GM12878 (cell line): ENCODE measurements at regions not wholly inside any gene's neighbourhood (a gene's known extent, or its start where the extent isn't known, plus 50 kb on each side); places are given as distances from the start of the nearest gene placed in this dataset.

Experiments
- ATAC-seq: fragments of 200-7000 bp; cut with Tn5 transposase; 3 replicates; pipeline ENCODE4 v1.9.1; 2020; ENCODE audit warnings: mild to moderate bottlenecking, moderate library complexity
- BruUV-seq: library from RNA; stranded (reverse); fragments of 400-500 nt; replicated peaks from 2 replicates; lab custom pipeline; 2021; lab: Mats Ljungman, UMichigan
- CTCF ChIA-PET: fragments of 300-600 bp; sonication (Branson Sonifier 250); formaldehyde crosslinking; extraction: SDS; loops from one replicate; lab custom pipeline; 2021; ENCODE audit warnings: inconsistent platforms; lab: Yijun Ruan, JAX
- POLR2A ChIA-PET: fragments of 350-600 bp; formaldehyde crosslinking; extraction: SDS; loops from one replicate; lab custom pipeline; 2021; ENCODE audit warnings: inconsistent platforms; lab: Charles Lee
- RAD21 ChIA-PET: fragments of 300-600 bp; sonication (Branson Sonifier 250); formaldehyde crosslinking; loops from one replicate; lab custom pipeline; 2023; ENCODE audit warnings: antibody characterized with exemption; ENCODE audit not compliant: unreplicated experiment; lab: Charles Lee
- SMC1A ChIA-PET: fragments of 300-600 bp; sonication (Branson Sonifier 250); formaldehyde crosslinking; loops from one replicate; lab custom pipeline; 2023; ENCODE audit not compliant: unreplicated experiment, uncharacterized antibody; lab: Charles Lee
- DNase-seq: peaks from one replicate; pipeline ENCODE4 v3.0.0-alpha.2; 2011; ENCODE audit warnings: low read depth, low spot score
- FAIRE-seq: peaks from 3 replicates; lab custom pipeline; 2011; peaks lifted over from hg19 to GRCh38; lab: Jason Lieb, UNC
- H2AFZ ChIP-seq: 2 replicates; pipeline ENCODE4 v1.6.0; 2011; ENCODE audit warnings: low read depth, low read length, control low read depth; ENCODE audit not compliant: control insufficient read depth
- H3K27ac ChIP-seq: 2 replicates; pipeline ENCODE4 v1.5.1; 2011; ENCODE audit warnings: control low read depth; ENCODE audit not compliant: control insufficient read depth, insufficient read depth
- H3K27me3 ChIP-seq, 2 experiments: replicated peaks in 1 of 2; 2 replicates each; pipeline versions ENCODE4 v1.6.0 to v1.6.1; 2011; ENCODE audit warnings: low read length in 1 of 2; ENCODE audit not compliant: control insufficient read depth in 2 of 2, insufficient read depth in 2 of 2
- H3K36me3 ChIP-seq, 2 experiments: 2 replicates each; pipeline ENCODE4 v1.5.1; 2011; ENCODE audit warnings: low read length in 1 of 2; ENCODE audit not compliant: control insufficient read depth in 2 of 2, insufficient read depth in 2 of 2
- H3K4me1 ChIP-seq: 2 replicates; pipeline ENCODE4 v1.6.1; 2011; ENCODE audit warnings: mild to moderate bottlenecking, low read length, moderate library complexity, mixed read lengths; ENCODE audit not compliant: control insufficient read depth, insufficient read depth
- H3K4me2 ChIP-seq: 2 replicates; pipeline ENCODE4 v1.6.0; 2011; ENCODE audit warnings: control low read depth; ENCODE audit not compliant: control insufficient read depth, insufficient read depth
- H3K4me3 ChIP-seq: fragments of 200-600 bp; sonication (generic); 2 replicates; pipeline ENCODE4 v1.5.1; 2016
- H3K79me2 ChIP-seq: 2 replicates; pipeline ENCODE4 v1.6.0; 2011; ENCODE audit warnings: low read length; ENCODE audit not compliant: control insufficient read depth, insufficient read depth
- H3K9ac ChIP-seq: 2 replicates; pipeline ENCODE4 v1.8.0; 2011; ENCODE audit warnings: low read length, control low read depth, mixed read lengths; ENCODE audit not compliant: control insufficient read depth, insufficient read depth
- H3K9me3 ChIP-seq: replicated peaks from 3 replicates; pipeline ENCODE4 v1.5.1; 2011; ENCODE audit warnings: mild to moderate bottlenecking, low read length; ENCODE audit not compliant: control insufficient read depth, insufficient read depth
- H4K20me1 ChIP-seq: 2 replicates; pipeline ENCODE4 v1.6.0; 2011; ENCODE audit not compliant: control insufficient read depth, insufficient read depth
- CREB1 ChIP-seq: IDR thresholded peaks from 2 replicates; pipeline ENCODE4 v1.6.1; 2012; ENCODE audit warnings: low read depth, mild to moderate bottlenecking, inconsistent platforms
- GABPA ChIP-seq: IDR thresholded peaks from 2 replicates; pipeline ENCODE4 v1.6.1; 2014; ENCODE audit warnings: antibody characterized with exemption, low read depth, mild to moderate bottlenecking, inconsistent platforms
- IRF5 ChIP-seq: fragments of 450-650 bp; IDR thresholded peaks from 2 replicates; pipeline ENCODE4 v1.6.1; 2017; ENCODE audit warnings: borderline replicate concordance
- KDM1A ChIP-seq: fragments of 200-600 bp; sonication (generic); IDR thresholded peaks from 2 replicates; pipeline ENCODE4 v1.6.1; 2016; ENCODE audit warnings: borderline replicate concordance
- NFYA ChIP-seq: IDR thresholded peaks from 2 replicates; pipeline ENCODE4 v1.6.1; 2011; ENCODE audit warnings: low read depth, mild to moderate bottlenecking, low read length, improper control_type of control experiment, borderline replicate concordance
- PML ChIP-seq: IDR thresholded peaks from 2 replicates; pipeline ENCODE4 v1.6.1; 2012; ENCODE audit warnings: low read length, inconsistent platforms
- ZBTB33 ChIP-seq: fragments of 450-650 bp; IDR thresholded peaks from 2 replicates; pipeline ENCODE4 v1.6.1; 2017; ENCODE audit warnings: mild to moderate bottlenecking
- WGBS: methylation state at CpG from one replicate; pipeline ENCODE4 v1.1.6; 2016; ENCODE audit warnings: low lambda C conversion rate; ENCODE audit not compliant: insufficient replicate concordance, insufficient coverage; ENCODE audit errors: missing lambda C conversion rate; 5-methylcytosine and 5-hydroxymethylcytosine counted together
- in situ Hi-C: fragments of 300-500 bp; cut with MboI; formaldehyde crosslinking; loops from 9 replicates; pipeline ENCODE4 v1.14.3; 2018; ENCODE audit warnings: mixed read lengths
- intact Hi-C: fragments of 100-400 bp; cut with micrococcal nuclease; formaldehyde crosslinking; loops from one replicate; pipeline ENCODE4 v1.14.2; 2022; ENCODE audit not compliant: unreplicated experiment
- TF ChIP-seq, protein P1 (sequence below): fragments of 450-650 bp; IDR thresholded peaks from 2 replicates; pipeline ENCODE4 v1.6.1; 2016; ENCODE audit warnings: mild to moderate bottlenecking, moderate library complexity, borderline replicate concordance
- TF ChIP-seq, protein P2 (sequence below): fragments of 150-350 bp; IDR thresholded peaks from 2 replicates; pipeline ENCODE4 v1.6.1; 2014; ENCODE audit warnings: mild to moderate bottlenecking, low read depth, low read length
- TF ChIP-seq, protein P3 (sequence below): fragments of 450-650 bp; formaldehyde crosslinking; IDR thresholded peaks from 2 replicates; pipeline ENCODE4 v1.4.0; 2022; ENCODE audit warnings: mild to moderate bottlenecking, moderate library complexity

- TF ChIP-seq, protein P1, sequence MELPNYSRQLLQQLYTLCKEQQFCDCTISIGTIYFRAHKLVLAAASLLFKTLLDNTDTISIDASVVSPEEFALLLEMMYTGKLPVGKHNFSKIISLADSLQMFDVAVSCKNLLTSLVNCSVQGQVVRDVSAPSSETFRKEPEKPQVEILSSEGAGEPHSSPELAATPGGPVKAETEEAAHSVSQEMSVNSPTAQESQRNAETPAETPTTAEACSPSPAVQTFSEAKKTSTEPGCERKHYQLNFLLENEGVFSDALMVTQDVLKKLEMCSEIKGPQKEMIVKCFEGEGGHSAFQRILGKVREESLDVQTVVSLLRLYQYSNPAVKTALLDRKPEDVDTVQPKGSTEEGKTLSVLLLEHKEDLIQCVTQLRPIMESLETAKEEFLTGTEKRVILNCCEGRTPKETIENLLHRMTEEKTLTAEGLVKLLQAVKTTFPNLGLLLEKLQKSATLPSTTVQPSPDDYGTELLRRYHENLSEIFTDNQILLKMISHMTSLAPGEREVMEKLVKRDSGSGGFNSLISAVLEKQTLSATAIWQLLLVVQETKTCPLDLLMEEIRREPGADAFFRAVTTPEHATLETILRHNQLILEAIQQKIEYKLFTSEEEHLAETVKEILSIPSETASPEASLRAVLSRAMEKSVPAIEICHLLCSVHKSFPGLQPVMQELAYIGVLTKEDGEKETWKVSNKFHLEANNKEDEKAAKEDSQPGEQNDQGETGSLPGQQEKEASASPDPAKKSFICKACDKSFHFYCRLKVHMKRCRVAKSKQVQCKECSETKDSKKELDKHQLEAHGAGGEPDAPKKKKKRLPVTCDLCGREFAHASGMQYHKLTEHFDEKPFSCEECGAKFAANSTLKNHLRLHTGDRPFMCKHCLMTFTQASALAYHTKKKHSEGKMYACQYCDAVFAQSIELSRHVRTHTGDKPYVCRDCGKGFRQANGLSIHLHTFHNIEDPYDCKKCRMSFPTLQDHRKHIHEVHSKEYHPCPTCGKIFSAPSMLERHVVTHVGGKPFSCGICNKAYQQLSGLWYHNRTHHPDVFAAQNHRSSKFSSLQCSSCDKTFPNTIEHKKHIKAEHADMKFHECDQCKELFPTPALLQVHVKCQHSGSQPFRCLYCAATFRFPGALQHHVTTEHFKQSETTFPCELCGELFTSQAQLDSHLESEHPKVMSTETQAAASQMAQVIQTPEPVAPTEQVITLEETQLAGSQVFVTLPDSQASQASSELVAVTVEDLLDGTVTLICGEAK, result no peak
- no peak for TF ChIP-seq NFYA
- TF ChIP-seq CREB1, result no peak
- no peak for TF ChIP-seq IRF5
These were observed 165.4 kb upstream of the TARS1 start (continued) for GRCh38 chr5:33275391-33275790.

DNA sequence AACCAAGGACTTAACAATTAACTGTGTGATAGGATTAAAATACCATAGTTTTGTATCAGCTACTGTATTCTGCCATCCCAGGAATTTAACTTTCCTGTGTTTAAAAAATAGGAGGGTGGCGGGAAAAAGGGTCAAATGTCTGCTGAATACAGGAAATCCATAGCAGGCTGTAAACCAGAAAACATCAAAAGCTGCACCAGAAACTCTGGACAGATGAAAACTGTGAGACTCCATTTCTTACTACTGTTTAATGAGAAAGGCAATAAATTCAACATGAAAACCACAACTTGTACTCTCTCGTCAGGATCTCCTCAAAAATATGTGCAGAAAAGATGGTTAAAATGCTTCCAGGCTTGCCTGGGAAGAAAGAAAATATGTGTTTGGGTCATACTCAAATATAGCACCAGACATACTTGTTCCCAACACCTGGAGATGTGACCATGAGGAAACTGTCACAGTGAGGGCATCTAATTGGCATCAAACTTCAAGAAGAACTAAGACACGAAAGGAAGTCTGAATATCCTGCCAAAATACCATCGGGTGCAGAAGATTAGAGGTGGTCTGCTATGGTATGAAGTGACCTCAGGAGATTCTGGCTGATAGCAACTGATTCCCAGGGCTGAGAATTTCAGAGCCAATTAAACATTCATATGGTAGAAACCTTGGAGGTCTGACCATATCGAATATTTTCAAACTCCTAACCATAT lies 164.7 kb upstream of the TARS1 start:
- H3K79me2 ChIP-seq, result no peaks in the 10 kb centered on the region
- CTCF ChIA-PET, result no interaction called here
- H3K9me3 ChIP-seq, result no peaks in the 10 kb centered on the region
- DNase-seq (no peak), FAIRE-seq (no peak), ATAC-seq (no peak)
- no peaks in the 10 kb centered on the region for H4K20me1 ChIP-seq
- RAD21 ChIA-PET, result no interaction called here
- 18% methylated on average over 5 of the region's 5 CpGs for WGBS
- H3K9ac ChIP-seq, result no peak overlapping the region
- intact Hi-C loops (no loop called here), in situ Hi-C loops (no loop called here)
- no peak overlapping the region for H3K4me2 ChIP-seq
- H3K27me3 ChIP-seq, result no peaks in the 10 kb centered on the region
- POLR2A ChIA-PET, result no interaction called here
- H3K4me3 ChIP-seq, result no peak overlapping the region
- no peaks in the 10 kb centered on the region for H3K4me1 ChIP-seq
- no TSS peak for BruUV-seq
- no peak overlapping the region for H3K27ac ChIP-seq
- no peaks in the 10 kb centered on the region for H3K36me3 ChIP-seq
- SMC1A ChIA-PET, result no interaction called here
- H2AFZ ChIP-seq, result no peak overlapping the region
- TF ChIP-seq, protein P2, sequence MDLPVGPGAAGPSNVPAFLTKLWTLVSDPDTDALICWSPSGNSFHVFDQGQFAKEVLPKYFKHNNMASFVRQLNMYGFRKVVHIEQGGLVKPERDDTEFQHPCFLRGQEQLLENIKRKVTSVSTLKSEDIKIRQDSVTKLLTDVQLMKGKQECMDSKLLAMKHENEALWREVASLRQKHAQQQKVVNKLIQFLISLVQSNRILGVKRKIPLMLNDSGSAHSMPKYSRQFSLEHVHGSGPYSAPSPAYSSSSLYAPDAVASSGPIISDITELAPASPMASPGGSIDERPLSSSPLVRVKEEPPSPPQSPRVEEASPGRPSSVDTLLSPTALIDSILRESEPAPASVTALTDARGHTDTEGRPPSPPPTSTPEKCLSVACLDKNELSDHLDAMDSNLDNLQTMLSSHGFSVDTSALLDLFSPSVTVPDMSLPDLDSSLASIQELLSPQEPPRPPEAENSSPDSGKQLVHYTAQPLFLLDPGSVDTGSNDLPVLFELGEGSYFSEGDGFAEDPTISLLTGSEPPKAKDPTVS, result no peak
- TF ChIP-seq ZBTB33 (no peak), GABPA (no peak), PML (no peak), KDM1A (no peak)
- TF ChIP-seq, protein P3, sequence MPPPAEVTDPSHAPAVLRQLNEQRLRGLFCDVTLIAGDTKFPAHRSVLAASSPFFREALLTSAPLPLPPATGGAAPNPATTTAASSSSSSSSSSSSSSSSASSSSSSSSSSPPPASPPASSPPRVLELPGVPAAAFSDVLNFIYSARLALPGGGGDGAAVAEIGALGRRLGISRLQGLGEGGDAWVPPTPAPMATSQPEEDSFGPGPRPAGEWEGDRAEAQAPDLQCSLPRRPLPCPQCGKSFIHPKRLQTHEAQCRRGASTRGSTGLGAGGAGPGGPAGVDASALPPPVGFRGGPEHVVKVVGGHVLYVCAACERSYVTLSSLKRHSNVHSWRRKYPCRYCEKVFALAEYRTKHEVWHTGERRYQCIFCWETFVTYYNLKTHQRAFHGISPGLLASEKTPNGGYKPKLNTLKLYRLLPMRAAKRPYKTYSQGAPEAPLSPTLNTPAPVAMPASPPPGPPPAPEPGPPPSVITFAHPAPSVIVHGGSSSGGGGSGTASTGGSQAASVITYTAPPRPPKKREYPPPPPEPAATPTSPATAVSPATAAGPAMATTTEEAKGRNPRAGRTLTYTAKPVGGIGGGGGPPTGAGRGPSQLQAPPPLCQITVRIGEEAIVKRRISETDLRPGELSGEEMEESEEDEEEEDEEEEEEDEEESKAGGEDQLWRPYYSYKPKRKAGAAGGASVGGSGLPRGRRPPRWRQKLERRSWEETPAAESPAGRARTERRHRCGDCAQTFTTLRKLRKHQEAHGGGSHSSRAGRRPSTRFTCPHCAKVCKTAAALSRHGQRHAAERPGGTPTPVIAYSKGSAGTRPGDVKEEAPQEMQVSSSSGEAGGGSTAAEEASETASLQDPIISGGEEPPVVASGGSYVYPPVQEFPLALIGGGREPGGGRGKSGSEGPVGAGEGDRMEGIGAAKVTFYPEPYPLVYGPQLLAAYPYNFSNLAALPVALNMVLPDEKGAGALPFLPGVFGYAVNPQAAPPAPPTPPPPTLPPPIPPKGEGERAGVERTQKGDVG, result no peak
